ENCODE measurements at regions not wholly inside any gene's neighbourhood (a gene's known extent, or its start where the extent isn't known, plus 50 kb on each side); places are given as distances from the start of the nearest gene placed in this dataset.

GRCh38 chr3:22536541-22536940 is 666.6 kb upstream of the UBE2E2 start:
- Histone ChIP-seq H2BK12ac (ENCODE audit: low read depth, low read length) (no peak overlapping the region), H2BK120ac (replicated peaks; ENCODE audit: low read depth, low read length) (no peak overlapping the region), H3K18ac (ENCODE audit: extremely low read depth, low read length) (no peak overlapping the region), H2AFZ (ENCODE audit: low read length) (no peak overlapping the region), H3K27ac (ENCODE audit: low read depth, low read length) (no peak overlapping the region), H4K20me1 (replicated peaks in 1 of 2; ENCODE audit: control insufficient read depth in 1 of 2, insufficient read depth in 2 of 2, low read length in 2 of 2) (no peaks in the 10 kb centered on the region), H3K9ac (replicated peaks in 1 of 4; ENCODE audit: extremely low read depth in 1 of 4, low read depth in 3 of 4, low read length in 3 of 4) (no peak overlapping the region), H3K4me2 (ENCODE audit: insufficient read depth in 1 of 2, low read depth in 2 of 2, low read length in 2 of 2) (no peak overlapping the region), H2AK5ac (ENCODE audit: low read depth, low read length) (no peak overlapping the region), H4K8ac (ENCODE audit: extremely low read depth, insufficient read depth, low read length) (no peak overlapping the region), H3K56ac (replicated peaks; ENCODE audit: insufficient read length, low read depth, low read length) (no peak overlapping the region), H3K14ac (ENCODE audit: insufficient read length) (no peak overlapping the region), H3K36me3 (ENCODE audit: control insufficient read depth in 2 of 4, insufficient read depth in 4 of 4, low read length in 3 of 4) (no peaks in the 10 kb centered on the region), H4K5ac (ENCODE audit: insufficient read length, low read depth, low read length) (no peak overlapping the region), H3K79me1 (ENCODE audit: low read depth, low read length) (no peaks in the 10 kb centered on the region), H3K79me2 (ENCODE audit: control insufficient read depth in 1 of 2, insufficient read depth in 2 of 2, low read length in 2 of 2) (no peaks in the 10 kb centered on the region), H3K4me3 (ENCODE audit: extremely low read depth in 1 of 4, insufficient read depth in 2 of 4, low read depth in 3 of 4, low read length in 4 of 4) (no peak overlapping the region), H3K9me3 (ENCODE audit: insufficient read depth in 2 of 2, low read depth in 1 of 2, low read length in 1 of 2) (no peaks in the 10 kb centered on the region), H3K4me1 (replicated peaks in 1 of 4; ENCODE audit: control insufficient read depth in 3 of 4, insufficient read depth in 4 of 4, low read length in 3 of 4) (no peaks in the 10 kb centered on the region), H2BK5ac (ENCODE audit: low read depth, low read length) (no peak overlapping the region), H3K23ac (ENCODE audit: insufficient read length) (no peak overlapping the region), H3K23me2 (ENCODE audit: low read depth, low read length) (no peaks in the 10 kb centered on the region), H4K91ac (replicated peaks; ENCODE audit: insufficient read length, low read length) (no peak overlapping the region), H3K27me3 (replicated peaks in 1 of 4; ENCODE audit: control insufficient read depth in 3 of 4, extremely low read depth in 1 of 4, insufficient read depth in 3 of 4, low read length in 3 of 4) (no peaks in the 10 kb centered on the region), H2BK20ac (ENCODE audit: low read length) (no peak overlapping the region), H3K4ac (replicated peaks; ENCODE audit: insufficient read length, low read depth, low read length) (no peak overlapping the region), H2BK15ac (ENCODE audit: low read length) (no peak overlapping the region)
- WGBS, 2 experiments (ENCODE audit: extremely low coverage in 1 of 2, insufficient coverage in 1 of 2, insufficient read length in 1 of 2, insufficient replicate concordance in 2 of 2, low coverage in 1 of 2, low lambda C conversion rate in 2 of 2, missing lambda C conversion rate in 1 of 2): 100% methylated on average over 1 of the region's 1 CpG; no CpG with 5 or more reads in 1 of the 2 experiments
- no peak for FAIRE-seq
- TF ChIP-seq NANOG (IDR thresholded peaks at IDR 0.05; ENCODE audit: insufficient read depth, low read depth, low read length, poor library complexity, severe bottlenecking) (no peak), CREB1 (IDR thresholded peaks at IDR 0.05) (no peak), KDM5A (IDR thresholded peaks at IDR 0.05; ENCODE audit: low read length) (no peak), CBX5 (IDR thresholded peaks at IDR 0.05; ENCODE audit: low read depth, low read length) (no peak), MAX (IDR thresholded peaks at IDR 0.05) (no peak), SP4 (IDR thresholded peaks at IDR 0.05; ENCODE audit: low read length) (no peak)
- ChIA-PET POLR2A (ENCODE audit: partially characterized antibody) (no interaction called here), CTCF (ENCODE audit: partially characterized antibody) (interaction anchor here (1.3 to 2.2 kb wide), 2 partner anchors 9 to 28 kb away, joined by 3 to 6 read pairs; no protein-coding TSS in a partner anchor)
- no peak for DNase-seq (ENCODE audit: low read depth in 1 of 2, low spot score in 2 of 2)

Data from H1 (cell line).